Fibroblast of the aortic adventitia (primary cell): ENCODE measurements at regions not wholly inside any gene's neighbourhood (a gene's known extent, or its start where the extent isn't known, plus 50 kb on each side); places are given as distances from the start of the nearest gene placed in this dataset.

ENCODE experiments used
- DNase-seq: peaks from one replicate; pipeline ENCODE4 v3.0.0-alpha.2; 2010; ENCODE audit warnings: low read depth
- H3K4me3 ChIP-seq: 2 replicates; pipeline ENCODE4 v1.5.1; 2011; ENCODE audit warnings: low read depth, mild to moderate bottlenecking, control low read depth, low read length, moderate library complexity
- TF ChIP-seq, protein P1 (sequence below): IDR thresholded peaks from 2 replicates; pipeline ENCODE4 v1.5.1; 2011; ENCODE audit warnings: mild to moderate bottlenecking, low read length, control low read depth, inconsistent platforms; ENCODE audit not compliant: insufficient read depth

DNA sequence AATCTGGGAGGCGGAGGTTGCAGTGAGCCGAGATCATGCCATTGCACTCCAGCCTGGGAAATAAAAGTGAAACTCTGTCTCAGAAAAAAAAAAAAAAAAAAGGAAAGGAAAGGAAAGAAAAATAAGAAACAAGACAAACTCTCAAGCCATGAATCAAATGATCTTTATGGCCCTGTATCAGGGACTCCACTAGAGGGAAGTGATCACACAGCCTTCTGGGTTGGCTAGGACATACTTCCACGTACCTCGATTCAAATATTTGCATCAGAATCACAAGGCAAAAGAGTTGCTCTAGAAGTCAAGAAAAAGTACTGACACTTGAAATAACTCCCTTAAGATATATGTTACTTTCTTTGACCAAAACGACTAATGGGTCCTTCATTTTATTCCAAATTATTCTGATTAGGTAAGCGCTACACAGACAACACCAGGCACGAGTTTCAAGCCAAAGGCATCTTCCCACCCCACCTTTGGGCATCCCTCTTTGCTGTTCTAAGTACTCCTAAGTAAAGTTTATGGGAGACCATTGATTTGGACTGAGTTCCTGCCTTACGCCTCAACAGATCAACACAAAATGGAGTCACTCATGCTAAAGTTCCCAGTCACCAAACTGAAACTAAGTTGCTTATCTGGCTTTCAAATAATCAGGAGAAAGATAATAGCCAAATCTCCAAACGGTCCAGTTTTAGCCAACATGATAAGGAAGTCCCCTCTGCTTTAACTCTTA, 77.5 kb upstream of the NT5E start:
- DNase-seq: peak; percentile 54

DNA sequence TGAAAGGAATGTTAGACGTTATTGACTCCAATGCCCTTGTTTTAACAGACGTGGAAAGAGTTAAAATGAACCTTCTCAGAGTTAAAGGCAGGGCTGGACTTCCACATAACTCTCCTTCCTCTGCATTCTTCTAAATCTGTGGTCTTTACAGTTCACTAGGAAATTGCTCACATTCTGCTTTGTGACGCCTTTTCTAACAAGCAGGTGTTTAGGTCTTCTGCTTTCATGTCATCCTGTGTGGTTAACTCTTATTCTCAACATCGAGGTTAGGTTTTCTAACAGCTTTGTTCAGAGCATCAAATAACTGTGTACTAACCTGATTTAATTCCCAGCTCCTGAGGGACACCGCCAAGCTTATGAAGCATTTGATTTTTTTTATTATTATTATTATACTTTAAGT, 81.3 kb upstream of the NT5E start:
- TF ChIP-seq, protein P1, sequence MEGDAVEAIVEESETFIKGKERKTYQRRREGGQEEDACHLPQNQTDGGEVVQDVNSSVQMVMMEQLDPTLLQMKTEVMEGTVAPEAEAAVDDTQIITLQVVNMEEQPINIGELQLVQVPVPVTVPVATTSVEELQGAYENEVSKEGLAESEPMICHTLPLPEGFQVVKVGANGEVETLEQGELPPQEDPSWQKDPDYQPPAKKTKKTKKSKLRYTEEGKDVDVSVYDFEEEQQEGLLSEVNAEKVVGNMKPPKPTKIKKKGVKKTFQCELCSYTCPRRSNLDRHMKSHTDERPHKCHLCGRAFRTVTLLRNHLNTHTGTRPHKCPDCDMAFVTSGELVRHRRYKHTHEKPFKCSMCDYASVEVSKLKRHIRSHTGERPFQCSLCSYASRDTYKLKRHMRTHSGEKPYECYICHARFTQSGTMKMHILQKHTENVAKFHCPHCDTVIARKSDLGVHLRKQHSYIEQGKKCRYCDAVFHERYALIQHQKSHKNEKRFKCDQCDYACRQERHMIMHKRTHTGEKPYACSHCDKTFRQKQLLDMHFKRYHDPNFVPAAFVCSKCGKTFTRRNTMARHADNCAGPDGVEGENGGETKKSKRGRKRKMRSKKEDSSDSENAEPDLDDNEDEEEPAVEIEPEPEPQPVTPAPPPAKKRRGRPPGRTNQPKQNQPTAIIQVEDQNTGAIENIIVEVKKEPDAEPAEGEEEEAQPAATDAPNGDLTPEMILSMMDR: no peak
- no peak for DNase-seq
- H3K4me3 ChIP-seq: no peak overlapping the region

More for the DNA sequence above, 77.5 kb upstream of the NT5E start:
- H3K4me3 ChIP-seq: no peak overlapping the region
- TF ChIP-seq, protein P1: peak; percentile 35

DNA sequence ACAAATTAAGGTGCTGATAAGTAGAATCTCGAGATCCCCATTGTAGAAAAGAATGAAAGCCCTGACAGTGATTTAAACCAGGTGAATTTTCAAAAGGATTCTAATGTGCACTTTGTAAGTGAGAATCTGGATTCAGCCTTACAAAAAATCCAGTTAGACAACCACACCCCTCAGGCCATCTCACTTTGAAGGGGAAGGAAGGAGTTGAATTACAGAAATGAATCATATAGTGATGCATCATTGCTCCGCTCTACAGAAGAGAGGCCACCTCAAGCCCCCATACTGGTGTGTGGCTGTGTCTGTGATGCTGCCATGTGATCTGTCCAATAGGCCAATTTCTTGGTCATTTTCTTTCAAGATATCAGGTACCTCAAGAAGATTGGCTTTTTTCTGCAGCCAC, 85.5 kb upstream of the NT5E start:
- TF ChIP-seq, protein P1: no peak
- DNase-seq: peak; percentile 60
- H3K4me3 ChIP-seq: no peak overlapping the region

DNA sequence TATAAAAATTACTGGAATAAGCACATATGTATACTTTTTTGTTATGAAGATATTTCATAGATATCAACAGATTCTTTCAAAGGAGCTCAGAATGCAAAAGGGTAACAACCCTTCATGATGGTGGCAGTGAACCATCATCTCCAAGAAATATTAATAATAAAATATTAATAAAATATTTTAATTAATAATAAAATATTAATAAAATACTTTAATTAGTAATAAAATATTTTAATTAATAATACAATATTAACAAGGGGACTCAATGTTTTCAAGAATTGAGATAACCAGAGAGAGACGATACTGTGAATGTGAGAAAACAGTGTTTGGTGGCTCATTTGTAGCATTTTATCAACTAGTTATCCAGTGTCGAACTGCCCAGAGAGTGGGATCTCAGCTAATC, 86.0 kb upstream of the NT5E start:
- no peak overlapping the region for H3K4me3 ChIP-seq
- TF ChIP-seq, protein P1: no peak
- no peak for DNase-seq

DNA sequence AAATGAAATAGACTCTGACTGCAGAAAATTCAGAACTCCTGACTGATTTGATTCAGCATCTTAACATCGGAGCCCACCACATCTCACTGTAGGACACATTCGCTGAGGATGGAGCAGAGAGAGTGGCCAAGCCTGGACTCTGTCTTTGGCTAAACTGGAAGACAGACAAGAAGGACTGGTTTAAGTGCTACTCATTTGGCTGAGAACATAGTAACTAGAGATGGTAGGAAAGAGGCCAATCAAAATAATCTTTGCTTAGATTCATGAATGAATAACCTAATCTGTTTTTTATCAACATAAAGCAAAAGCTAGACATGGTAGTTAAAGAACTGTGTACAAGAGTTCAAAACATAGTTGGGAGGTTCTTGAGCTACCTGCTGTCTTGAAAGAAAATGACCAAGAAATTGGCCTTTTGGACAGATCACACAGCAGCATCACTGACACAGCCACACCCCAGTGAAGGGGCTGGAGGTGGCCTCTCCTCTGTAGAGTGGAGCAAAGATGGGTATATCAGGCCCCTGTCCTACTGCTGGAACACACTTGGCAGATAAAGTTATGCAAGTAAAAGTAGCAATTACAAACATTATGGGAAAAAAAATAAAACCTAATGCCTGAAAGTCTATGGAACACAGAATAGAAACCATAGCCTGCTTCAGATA, 87.1 kb upstream of the NT5E start:
- TF ChIP-seq, protein P1: no peak
- peak; percentile 81 for DNase-seq
- H3K4me3 ChIP-seq: no peak overlapping the region

DNA sequence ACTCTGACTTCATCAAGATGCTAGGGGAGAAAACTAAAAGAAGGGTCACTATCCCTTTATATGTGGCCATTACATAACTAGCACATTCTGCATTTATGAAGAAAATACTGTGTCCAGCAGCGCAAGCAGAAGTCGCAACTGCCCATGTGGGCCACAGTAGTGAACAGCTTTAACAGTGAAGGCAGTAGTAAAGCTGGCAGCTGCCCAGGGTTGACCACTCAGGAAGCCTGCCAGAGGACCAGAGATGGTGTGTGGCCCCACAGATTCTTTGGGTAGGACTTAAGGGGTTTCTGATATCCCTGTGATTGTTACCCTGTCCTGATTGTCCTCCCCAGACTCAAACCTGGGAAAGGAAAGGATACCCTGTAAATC, 88.3 kb upstream of the NT5E start:
- TF ChIP-seq, protein P1: no peak
- no peak overlapping the region for H3K4me3 ChIP-seq
- DNase-seq: no peak
